Keratinocyte (primary cell): ENCODE measurements at regions not wholly inside any gene's neighbourhood (a gene's known extent, or its start where the extent isn't known, plus 50 kb on each side); places are given as distances from the start of the nearest gene placed in this dataset.

Source experiments
- DNase-seq: peaks from one replicate; pipeline ENCODE4 v3.0.0-alpha.2; 2011; ENCODE audit warnings: low read depth, missing footprints, low spot score
- FAIRE-seq: peaks from 2 replicates; lab custom pipeline; 2011; peaks lifted over from hg19 to GRCh38; lab: Jason Lieb, UNC
- H2AFZ ChIP-seq: 2 replicates; pipeline ENCODE4 v1.6.0; 2012; ENCODE audit warnings: low read length, control low read depth, inconsistent platforms; ENCODE audit not compliant: control insufficient read depth
- H3K27ac ChIP-seq: 2 replicates; pipeline ENCODE4 v1.5.1; 2011; ENCODE audit warnings: low read length; ENCODE audit not compliant: control insufficient read depth, insufficient read depth
- H3K27me3 ChIP-seq: 3 replicates; pipeline ENCODE4 v1.6.0; 2011; ENCODE audit warnings: low read length; ENCODE audit not compliant: control insufficient read depth, insufficient read depth; ENCODE audit errors: extremely low read depth
- H3K36me3 ChIP-seq, 2 experiments: 2 replicates in 1 of 2; 3 replicates in 1 of 2; pipeline ENCODE4 v1.5.1; 2011; ENCODE audit warnings: low read length in 2 of 2, mild to moderate bottlenecking in 1 of 2; ENCODE audit not compliant: control insufficient read depth in 2 of 2, insufficient read depth in 2 of 2; ENCODE audit errors: extremely low read depth in 1 of 2
- H3K4me1 ChIP-seq: 3 replicates; pipeline ENCODE4 v1.5.1; 2011; ENCODE audit warnings: low read length; ENCODE audit not compliant: control insufficient read depth, insufficient read depth; ENCODE audit errors: extremely low read depth
- H3K4me2 ChIP-seq: 3 replicates; pipeline ENCODE4 v1.6.0; 2011; ENCODE audit warnings: low read depth, low read length; ENCODE audit not compliant: control insufficient read depth, insufficient read depth; ENCODE audit errors: extremely low read depth
- H3K4me3 ChIP-seq, 3 experiments: fragments of 200-600 bp in 1 of 3; sonication (generic) in 1 of 3; 2 replicates in 2 of 3; 3 replicates in 1 of 3; pipeline ENCODE4 v1.5.1; 2011 to 2016; ENCODE audit warnings: low read length in 3 of 3, mild to moderate bottlenecking in 3 of 3, control low read depth in 2 of 3, inconsistent platforms in 1 of 3, low read depth in 1 of 3, mixed read lengths in 1 of 3, mixed run types in 1 of 3, moderate library complexity in 1 of 3; ENCODE audit not compliant: control insufficient read depth in 2 of 3, insufficient read depth in 2 of 3; ENCODE audit errors: extremely low read depth in 1 of 3
- H3K79me2 ChIP-seq: 2 replicates; pipeline ENCODE4 v1.6.0; 2012; ENCODE audit warnings: low read length; ENCODE audit not compliant: control insufficient read depth, insufficient read depth
- H3K9ac ChIP-seq: 3 replicates; pipeline ENCODE4 v1.6.0; 2011; ENCODE audit warnings: low read length; ENCODE audit not compliant: control insufficient read depth, insufficient read depth; ENCODE audit errors: extremely low read depth
- H3K9me1 ChIP-seq: 3 replicates; pipeline ENCODE4 v1.6.0; 2011; ENCODE audit warnings: low read length; ENCODE audit not compliant: control insufficient read depth, insufficient read depth; ENCODE audit errors: extremely low read depth
- H3K9me3 ChIP-seq: 2 replicates; pipeline ENCODE4 v1.5.1; 2012; ENCODE audit warnings: low read depth, low read length; ENCODE audit not compliant: control insufficient read depth
- H4K20me1 ChIP-seq: 3 replicates; pipeline ENCODE4 v1.6.0; 2011; ENCODE audit warnings: low read length; ENCODE audit not compliant: control insufficient read depth, insufficient read depth; ENCODE audit errors: extremely low read depth
- CTCF ChIP-seq, 3 experiments: IDR thresholded peaks in 1 of 3; conservative IDR thresholded peaks in 1 of 3; optimal IDR thresholded peaks in 1 of 3; 2 replicates in 2 of 3; 3 replicates in 1 of 3; pipeline versions ENCODE3 to v1.5.1; 2011; ENCODE audit warnings: low read length in 3 of 3, mild to moderate bottlenecking in 3 of 3, moderate library complexity in 2 of 3, control low read depth in 1 of 3, inconsistent platforms in 1 of 3; ENCODE audit not compliant: insufficient read depth in 2 of 3; ENCODE audit errors: extremely low read depth in 1 of 3
- EZH2 ChIP-seq: IDR thresholded peaks from one replicate; pipeline ENCODE4 v1.6.1; 2012; ENCODE audit warnings: inconsistent platforms, mild to moderate bottlenecking, low read length, moderate library complexity
- dilution Hi-C: fragments of 300-500 bp; cut with MboI; formaldehyde crosslinking; loops from one replicate; pipeline ENCODE4 v1.7.0; 2020; ENCODE audit warnings: low sequenced_read_pairs; ENCODE audit not compliant: extremely low pct_ligation_motif_present

- Histone ChIP-seq H3K27me3 (no peaks in the 10 kb centered on the region), H3K36me3 (no peaks in the 10 kb centered on the region), H3K4me3 (no peak overlapping the region), H4K20me1 (no peaks in the 10 kb centered on the region), H3K9me3 (no peaks in the 10 kb centered on the region), H3K79me2 (no peaks in the 10 kb centered on the region), H2AFZ (no peak overlapping the region), H3K4me2 (no peak overlapping the region), H3K4me1 (no peaks in the 10 kb centered on the region), H3K9me1 (no peaks in the 10 kb centered on the region), H3K9ac (no peak overlapping the region), H3K27ac (no peak overlapping the region)
- no peak for FAIRE-seq
- dilution Hi-C loops: no loop called here
- DNase-seq: no peak
- no peak for TF ChIP-seq CTCF (optimal IDR thresholded peaks at IDR 0.05 in 1 of 3, IDR thresholded peaks at IDR 0.05 in 1 of 3, conservative IDR thresholded peaks at IDR 0.05 in 1 of 3; ENCODE audit: extremely low read depth in 1 of 3, insufficient read depth in 2 of 3, low read length in 3 of 3)
- TF ChIP-seq EZH2: no peak
Measured at GRCh38 chr2:107276034-107276433, 390.1 kb upstream of the ST6GAL2 start.

GRCh38 chr2:107278672-107279071 lies 392.7 kb upstream of the ST6GAL2 start:
- no peak overlapping the region for H3K4me3 ChIP-seq

More at GRCh38 chr2:107278672-107279071, 392.7 kb upstream of the ST6GAL2 start:
- FAIRE-seq (no peak), DNase-seq (no peak)
- Histone ChIP-seq H3K27me3 (no peaks in the 10 kb centered on the region), H3K36me3 (no peaks in the 10 kb centered on the region), H3K4me1 (no peaks in the 10 kb centered on the region), H3K79me2 (no peaks in the 10 kb centered on the region), H3K4me2 (no peak overlapping the region), H4K20me1 (no peaks in the 10 kb centered on the region), H2AFZ (no peak overlapping the region), H3K27ac (no peak overlapping the region), H3K9me1 (no peaks in the 10 kb centered on the region), H3K9ac (no peak overlapping the region), H3K9me3 (no peaks in the 10 kb centered on the region)
- TF ChIP-seq CTCF (optimal IDR thresholded peaks at IDR 0.05 in 1 of 3, IDR thresholded peaks at IDR 0.05 in 1 of 3, conservative IDR thresholded peaks at IDR 0.05 in 1 of 3; ENCODE audit: extremely low read depth in 1 of 3, insufficient read depth in 2 of 3, low read length in 3 of 3): no peak
- TF ChIP-seq EZH2: no peak
- dilution Hi-C loops: no loop called here
